GM12892 (cell line): ENCODE measurements at regions not wholly inside any gene's neighbourhood (a gene's known extent, or its start where the extent isn't known, plus 50 kb on each side); places are given as distances from the start of the nearest gene placed in this dataset.

Experiments used
- POLR2A ChIP-seq: IDR thresholded peaks from 2 replicates; pipeline ENCODE4 v1.6.1; 2011; ENCODE audit warnings: low read depth, low read length, control low read depth
- POLR2AphosphoS5 ChIP-seq: IDR thresholded peaks from 2 replicates; pipeline ENCODE4 v1.6.1; 2011; ENCODE audit warnings: low read depth, low read length, control low read depth

DNA sequence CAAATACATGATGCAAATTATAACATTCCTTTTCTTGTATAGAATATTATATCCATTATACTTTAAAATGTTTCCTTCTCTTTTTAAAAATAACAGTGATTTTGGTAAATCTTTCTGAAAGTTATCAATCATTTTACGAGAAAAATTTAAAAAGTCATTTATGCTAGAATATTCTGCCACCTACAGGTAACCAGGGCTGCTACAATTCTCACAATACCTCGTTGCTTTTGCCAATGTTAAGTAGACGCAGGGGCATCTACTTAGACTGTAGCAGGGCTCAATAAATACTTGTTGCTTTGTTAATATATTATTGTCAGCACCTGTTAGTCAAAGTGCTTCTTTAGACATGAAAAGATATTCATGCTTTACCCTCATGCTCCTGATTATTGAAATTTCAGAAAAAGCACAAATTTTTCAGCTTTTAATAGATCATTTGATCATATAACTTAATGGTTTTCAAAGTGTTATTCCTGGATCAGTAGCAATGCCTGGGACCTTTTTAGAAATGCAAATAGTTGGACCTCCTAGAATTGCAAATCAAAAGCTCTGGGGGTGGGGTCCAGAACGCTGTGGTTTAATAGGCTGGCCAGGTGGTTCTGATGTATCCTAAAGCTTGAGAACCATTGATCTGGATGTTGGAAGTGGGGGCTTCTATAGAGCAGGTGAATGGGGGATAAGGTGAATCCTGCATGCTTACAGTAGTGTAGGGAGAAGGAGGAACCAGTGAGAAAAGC lies 223.6 kb upstream of the PDZRN3 start:
- TF ChIP-seq POLR2AphosphoS5 (no peak), POLR2A (no peak)
